ENCODE measurements at regions not wholly inside any gene's neighbourhood (a gene's known extent, or its start where the extent isn't known, plus 50 kb on each side); places are given as distances from the start of the nearest gene placed in this dataset.
"Not testable (repeated sequence)": the region's sequence is repeated elsewhere in the genome, so short reads cannot be mapped to it uniquely, and the experiment has no call there.

GRCh38 chr21:9628051-9628450, 893.3 kb upstream of the TPTE start:
- not testable (repeated sequence) for TF ChIP-seq CTCF (conservative IDR thresholded peaks at IDR 0.05; ENCODE audit: low read length); EZH2phosphoT487 (IDR thresholded peaks at IDR 0.05; ENCODE audit: borderline replicate concordance, low read depth, low read length)
